ENCODE measurements at regions not wholly inside any gene's neighbourhood (a gene's known extent, or its start where the extent isn't known, plus 50 kb on each side); places are given as distances from the start of the nearest gene placed in this dataset.
A peak's percentile ranks its signal among the peaks of the same experiment; 100 is the strongest.

DNA sequence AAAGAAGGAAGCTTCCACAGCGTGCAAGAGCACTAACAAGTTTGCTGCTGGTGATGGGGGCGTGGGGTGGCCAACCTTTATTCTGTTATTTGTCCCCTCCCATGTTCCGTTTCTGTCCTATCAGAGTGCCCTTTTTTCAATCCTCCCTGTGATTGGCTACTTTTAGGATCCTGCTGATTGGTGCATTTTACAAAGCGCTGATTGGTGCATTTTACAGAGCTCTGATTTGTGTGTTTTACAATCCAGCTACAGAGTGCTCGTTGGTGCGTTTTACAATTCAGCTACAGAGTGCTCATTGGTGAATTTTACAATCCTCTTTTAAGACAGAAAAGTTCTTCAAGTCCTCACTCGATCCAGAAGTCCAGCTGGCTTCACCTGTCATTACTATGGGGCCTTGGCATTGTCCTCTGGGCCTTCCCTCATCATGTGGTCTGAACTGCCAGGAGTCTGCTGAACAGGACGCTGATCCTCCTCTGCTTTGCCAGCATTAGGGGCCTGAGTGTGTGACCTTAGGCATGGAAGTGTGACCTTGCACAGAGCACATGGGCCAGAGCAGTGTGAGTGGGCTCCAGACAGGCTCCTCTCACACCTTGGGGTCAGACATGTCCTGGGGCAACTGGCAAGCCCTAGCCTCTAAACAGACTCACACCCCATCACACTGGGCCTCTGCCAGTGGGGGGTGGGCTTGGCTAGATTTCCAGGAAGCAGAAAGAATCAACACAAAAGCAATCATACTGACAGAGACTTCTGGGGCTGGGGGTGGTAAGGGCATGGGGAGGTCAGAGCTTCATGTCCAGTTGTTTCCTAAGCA, 167.4 kb downstream of the PTPN20 start:
- DNase-seq, result no peak

DNA sequence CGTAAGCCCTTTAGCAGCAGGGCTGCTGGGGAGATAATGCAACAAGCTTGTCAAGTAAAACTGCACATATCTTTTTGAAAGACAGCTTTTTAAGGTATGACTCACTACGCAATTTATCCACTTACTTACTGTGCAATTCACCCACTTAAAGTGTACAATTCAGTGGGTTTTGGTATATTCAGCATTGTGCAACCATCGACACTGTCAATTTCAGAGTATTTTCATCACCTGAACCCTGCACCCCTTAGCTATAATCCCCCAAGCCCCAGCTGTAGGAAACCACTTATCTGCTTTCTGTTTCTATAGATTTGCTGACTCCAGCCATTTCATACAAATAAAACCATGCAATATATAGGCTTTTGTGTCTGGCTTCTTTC, 168.0 kb downstream of the PTPN20 start:
- DNase-seq, result no peak

GRCh38 chr10:47081264-47081663, 170.0 kb downstream of the PTPN20 start:
- peak; percentile 0 for DNase-seq

DNA sequence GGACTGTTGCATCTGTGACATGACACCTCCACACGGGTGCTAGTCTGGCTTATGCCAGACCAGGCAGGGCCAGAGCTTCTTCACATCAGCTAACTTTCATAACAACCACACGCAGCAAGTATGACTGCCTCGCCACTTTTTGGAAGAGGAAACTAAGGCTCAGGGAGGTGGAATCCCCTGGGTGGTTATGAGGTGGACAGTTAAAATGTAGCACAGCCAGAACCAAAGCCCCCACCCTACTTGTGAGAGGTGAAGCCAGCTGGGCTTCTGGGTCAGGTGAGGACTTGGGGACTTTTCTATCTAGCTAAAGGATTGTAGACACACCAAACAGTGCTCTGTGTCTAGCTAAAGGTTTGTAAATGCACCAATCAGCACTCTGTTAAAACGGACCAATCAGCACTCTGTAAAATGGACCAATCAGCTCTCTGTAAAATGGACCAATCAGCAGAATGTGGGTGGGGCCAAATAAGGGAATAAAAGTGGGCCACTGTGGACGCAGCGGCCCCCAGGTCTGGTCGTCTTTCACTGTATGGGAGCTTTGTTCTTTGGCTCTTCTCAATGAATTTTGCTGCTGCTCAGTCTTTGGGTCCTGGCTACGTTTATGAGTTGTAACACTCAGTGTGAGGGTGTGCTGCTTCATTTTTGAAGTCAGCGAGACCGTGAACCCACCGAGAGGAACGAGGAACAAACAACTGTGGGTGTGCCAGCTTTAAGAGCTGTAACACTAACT, 171.0 kb downstream of the PTPN20 start:
- DNase-seq, result no peak

DNA sequence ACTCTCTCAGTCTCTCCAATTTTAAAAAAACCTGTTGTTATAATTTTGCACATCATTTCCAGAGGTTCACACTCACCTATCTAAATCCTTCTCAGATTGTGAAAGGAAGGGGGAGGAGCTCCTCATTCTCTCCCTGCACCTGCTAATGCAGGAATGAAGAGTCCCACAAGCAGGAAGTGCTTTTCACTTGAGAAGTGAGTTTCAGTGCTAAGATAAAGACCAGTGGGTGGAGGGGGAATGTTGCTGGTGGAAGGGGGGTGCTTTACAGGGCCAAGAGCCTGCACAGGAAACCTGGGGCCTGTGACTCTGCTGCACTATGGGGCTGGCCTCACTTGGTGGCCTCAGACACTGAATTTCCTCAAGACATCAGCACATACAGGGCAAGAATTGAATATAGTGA, 176.4 kb downstream of the PTPN20 start:
- DNase-seq, result no peak

DNA sequence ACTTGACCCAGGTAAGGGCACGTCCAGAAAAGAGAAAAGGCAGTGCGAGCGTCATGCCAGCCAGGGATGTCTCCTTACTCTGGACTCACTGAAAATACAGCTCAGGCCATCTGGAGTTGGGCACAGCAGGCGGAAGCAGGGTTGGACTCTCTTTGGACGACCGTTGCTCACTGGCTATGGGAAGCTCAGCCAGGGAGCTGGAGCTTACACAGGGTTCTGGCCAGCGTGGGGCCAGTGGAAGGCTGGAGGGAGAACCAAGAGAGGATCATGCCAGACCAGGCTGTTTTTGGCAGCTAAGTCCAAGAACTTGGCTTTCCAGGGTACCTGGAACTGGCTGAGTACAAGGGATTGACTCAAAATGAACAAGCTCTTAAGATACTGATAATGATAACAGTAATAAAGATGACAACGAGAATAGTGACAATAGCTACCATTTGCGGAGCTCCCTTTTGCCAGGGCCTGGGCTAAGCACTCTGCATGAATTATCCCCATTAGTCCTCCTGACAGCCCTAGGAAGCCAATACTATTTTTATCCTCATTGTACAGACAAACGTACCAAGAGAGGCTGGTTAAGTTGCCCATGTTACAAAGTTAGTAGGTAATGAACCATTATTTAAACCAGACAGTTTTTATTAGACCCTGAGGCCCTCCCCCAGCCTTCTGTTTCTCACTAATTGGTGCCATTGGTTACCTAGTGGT, 177.6 kb downstream of the PTPN20 start:
- DNase-seq, result no peak

DNA sequence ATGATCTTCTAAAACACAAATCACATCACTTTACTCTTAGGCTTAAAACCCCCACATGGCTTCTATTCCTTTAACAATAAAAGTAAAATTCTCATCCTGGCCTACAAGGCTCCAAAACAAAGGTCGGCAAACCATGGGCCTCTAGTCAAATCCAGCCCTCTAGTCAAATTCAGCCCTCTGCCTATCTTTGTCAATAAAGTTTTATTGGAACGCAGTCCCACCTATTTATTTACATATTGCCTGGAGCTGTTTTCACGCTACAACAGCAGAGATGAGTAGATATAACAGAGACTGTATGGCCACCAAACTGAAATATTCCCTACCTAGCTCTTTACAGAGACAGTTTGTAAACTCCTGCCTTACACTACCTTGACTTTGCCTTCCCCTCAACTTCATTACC, 178.8 kb downstream of the PTPN20 start:
- DNase-seq, result no peak

DNA sequence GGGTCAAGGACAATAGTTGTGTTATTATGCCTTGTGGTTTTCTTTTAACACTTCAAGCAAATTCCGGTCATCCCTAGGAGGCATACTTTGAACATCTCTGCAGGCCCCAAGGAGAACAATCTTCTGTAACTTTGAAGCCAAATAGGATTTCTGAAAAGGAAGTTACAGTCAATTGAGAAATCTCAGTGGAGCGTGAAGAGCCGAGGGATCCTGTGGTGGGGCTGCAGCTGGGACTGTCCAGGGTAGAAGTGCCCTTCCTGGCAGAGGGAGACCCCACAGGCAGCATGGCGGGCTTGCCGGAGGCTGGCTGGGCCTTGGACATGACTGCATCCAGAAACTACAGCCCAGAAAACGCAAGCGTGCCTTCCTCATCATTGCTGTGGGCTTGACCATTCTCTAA, 179.7 kb downstream of the PTPN20 start:
- no peak for DNase-seq

DNA sequence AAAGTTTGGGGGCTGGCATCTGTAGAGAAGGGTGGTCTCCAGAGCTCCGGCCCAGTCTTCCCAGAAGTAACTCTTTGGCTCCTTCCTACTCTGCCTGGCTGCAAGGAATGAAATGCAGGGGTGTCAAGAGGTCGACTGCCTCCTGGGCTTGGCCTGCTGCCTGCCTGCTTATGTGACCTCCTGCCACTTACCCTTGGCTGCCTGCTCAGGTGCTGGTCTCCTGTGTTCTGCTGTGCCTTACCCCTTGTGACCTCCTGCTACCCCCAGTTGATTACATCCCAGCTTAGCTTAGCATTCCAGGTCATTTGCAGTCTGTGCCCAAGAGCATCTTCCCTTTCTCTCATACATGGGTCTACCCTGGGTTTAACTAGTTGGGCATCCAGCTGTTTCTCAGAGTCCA, 180.2 kb downstream of the PTPN20 start:
- no peak for DNase-seq

DNA sequence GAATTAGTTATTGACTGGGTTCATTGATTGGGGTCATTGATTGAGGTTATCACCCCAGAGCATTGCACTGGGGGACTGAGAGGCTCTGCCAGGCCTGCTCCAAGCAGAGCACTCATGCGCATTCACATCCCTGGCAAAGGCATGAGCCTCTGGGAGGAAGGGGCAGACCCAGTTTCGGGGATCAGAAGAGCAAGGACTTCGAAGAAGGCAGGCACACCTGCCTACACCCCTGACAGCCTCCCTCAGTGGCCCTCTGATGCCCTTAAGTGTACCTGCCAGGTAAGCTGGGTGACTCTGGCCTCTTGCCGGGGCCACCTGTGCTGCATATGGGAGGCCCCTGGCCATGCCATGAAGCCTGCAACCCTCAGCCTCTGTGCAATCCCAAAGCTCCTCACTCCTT, 181.1 kb downstream of the PTPN20 start:
- no peak for DNase-seq

- DNase-seq, result no peak
These were observed 181.6 kb downstream of the PTPN20 start for GRCh38 chr10:47092831-47093230.

DNA sequence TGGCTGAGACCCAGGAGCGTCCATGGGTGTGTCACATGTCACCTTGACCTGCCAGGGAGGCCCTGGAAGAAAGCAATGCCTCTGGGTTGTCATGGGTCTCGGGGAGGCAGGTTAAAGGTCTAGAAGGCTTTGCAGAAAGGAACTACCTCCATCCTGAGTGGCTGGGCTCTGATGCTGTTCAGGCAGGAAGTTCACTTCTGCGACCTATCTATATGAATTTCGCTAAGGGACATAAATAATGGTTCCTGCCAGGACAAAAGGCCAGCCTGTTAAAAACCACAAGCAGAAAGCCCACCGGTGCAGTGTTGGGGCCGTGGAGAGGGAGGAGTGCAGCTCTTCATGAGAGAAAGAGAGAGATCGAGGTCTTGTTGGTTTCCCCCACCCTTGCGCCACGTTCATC, 182.9 kb downstream of the PTPN20 start:
- DNase-seq, result no peak

- no peak for DNase-seq
These were observed 183.4 kb downstream of the PTPN20 start for GRCh38 chr10:47094636-47095035.

DNA sequence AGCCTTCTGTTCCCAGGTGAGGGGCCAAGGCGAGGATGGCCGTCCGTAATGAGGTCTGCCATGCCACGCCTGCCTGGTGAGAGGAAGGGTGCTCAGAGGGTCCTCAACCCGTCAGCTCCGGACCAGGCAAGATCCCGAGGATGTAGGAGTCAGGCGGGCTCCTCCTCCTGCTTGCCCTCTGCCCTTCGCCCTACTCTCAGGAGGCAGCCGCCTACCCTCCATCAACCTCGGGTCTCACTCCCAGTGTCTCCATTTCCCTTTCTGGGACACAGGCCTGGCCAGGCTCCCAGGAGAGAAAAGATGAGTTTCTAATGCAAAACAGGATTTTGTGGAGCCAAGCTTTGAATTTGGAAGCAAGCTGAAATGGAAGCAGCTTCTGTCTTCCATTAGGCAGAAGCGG, 184.0 kb downstream of the PTPN20 start:
- no peak for DNase-seq

DNA sequence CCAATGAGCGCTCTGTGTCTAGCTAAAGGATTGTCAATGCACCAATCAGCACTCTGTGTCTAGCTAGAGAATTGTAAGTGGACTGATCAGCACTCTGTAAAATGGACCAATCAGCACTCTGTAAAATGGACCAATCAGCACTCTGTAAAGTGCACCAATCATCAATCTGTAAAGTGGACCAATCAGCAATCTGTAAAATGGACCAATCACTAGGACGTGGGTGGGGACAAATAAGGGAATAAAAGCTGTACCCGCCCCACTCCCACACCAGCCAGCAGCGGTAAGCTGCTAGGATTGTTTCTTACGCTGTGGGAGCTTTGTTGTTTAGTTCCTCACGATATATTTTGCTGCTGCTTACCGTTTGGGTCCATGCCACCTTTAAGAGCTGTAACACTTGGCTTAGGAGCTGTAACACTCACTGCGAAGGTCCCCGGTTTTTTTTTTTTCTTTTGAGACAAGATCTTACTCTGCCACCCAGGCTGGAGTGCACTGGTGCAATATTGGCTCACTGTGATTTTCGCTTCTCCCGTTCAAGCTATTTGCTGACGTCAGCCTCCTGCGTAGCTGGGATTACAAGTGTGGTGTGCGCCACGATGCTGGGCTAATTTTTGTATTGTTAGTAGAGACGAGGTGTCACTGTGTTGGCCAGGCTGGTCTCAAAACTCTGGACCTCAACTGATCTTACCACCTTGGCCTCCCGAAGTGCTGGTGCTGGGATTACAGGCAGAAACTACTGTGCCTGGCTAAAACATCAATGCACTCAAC, 184.8 kb downstream of the PTPN20 start:
- no peak for DNase-seq

DNA sequence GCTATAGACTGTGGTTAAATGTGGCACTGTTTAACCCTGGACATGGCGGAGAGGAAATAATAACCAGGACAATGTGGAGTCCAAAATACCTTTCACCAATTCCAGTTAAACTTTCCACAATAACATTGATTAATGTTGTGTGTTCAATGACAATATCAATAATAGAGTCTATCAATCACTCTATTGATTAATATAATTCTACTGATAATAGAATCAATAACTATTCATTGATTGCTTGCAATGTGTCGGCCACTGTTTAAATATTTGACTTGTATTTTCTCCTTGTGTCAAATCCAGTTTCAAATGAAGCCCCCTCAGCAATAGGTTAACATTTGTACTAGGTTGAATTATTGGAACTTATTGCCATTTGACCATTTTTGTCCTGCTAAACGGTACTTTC, 187.0 kb downstream of the PTPN20 start:
- DNase-seq, result no peak

DNA sequence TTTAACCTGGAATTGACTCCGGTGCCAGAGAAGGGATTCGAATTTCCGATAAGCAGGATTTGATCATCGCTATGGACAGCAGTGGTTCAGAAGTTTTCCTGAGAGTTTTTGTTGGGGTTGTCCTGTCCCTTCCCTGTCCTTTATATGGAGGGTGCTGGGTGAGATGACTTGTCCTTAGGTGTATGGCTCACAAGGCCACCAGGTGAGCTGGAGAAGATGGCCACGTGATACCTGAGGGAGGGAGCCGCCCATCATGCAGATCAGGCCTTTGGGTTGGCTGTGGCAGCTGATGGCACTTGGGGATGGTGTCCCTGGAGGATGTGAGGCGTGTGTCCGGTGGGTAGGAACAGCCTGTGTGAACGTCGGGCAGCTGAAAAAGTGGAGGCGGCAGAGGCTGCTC, 187.7 kb downstream of the PTPN20 start:
- DNase-seq, result no peak

GRCh38 chr10:47099474-47099873, 188.2 kb downstream of the PTPN20 start:
- no peak for DNase-seq

GRCh38 chr10:47101196-47101595, 190.0 kb downstream of the PTPN20 start:
- no peak for DNase-seq

- DNase-seq, result no peak
These were observed 190.6 kb downstream of the PTPN20 start for GRCh38 chr10:47101807-47102206.

GRCh38 chr10:47104151-47104605, 192.9 kb downstream of the PTPN20 start:
- DNase-seq, result no peak

DNA sequence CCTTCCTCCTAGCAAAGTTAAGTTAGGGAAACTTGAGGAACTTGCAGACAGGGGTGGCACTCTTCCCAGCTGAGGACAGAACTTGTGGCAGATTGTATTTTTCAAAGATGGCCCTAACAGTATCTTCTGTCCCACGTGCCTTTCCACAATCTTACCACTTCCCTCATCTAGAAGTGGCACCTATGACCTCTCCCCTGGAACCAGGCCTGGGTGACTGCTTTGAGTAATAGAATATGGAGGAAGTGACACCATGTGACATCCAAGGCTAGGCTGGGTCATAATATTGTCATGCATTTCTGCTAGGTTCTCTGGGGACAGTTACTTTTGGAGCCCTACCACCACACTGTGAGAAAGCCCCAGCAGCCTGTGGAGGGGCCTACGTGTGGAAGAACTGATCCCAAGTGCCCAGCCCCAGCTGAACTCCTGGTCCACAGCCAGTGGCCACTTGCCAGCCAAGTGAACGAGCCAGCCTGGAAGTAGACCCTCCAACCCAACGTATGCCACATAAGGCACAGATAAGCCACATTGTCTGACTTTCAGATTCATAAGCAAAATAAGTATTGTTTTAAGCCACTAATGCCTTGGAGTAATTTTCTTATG, 193.7 kb downstream of the PTPN20 start:
- DNase-seq, result no peak
